ENCODE measurements at regions not wholly inside any gene's neighbourhood (a gene's known extent, or its start where the extent isn't known, plus 50 kb on each side); places are given as distances from the start of the nearest gene placed in this dataset.

DNA sequence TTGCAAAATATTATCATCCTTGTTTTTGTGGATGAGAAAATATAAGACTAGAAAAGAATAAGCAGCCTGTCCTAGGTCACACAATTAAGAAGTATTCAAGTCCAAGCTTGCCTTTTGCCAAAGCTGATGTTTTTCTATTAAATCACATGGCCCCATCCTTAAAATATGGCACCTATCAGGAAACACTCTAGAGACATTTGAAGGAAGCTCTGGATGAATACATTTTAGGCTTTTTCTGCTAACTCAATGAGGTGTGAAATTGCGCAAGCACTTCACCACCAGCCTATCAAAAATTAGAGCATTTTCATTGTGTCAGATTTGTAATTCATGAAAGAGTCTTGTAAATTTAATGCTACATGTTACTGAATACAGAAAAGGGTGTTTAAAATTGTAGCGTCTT, 251.1 kb upstream of the MAD2L1 start:
- Histone ChIP-seq H4K20me1 (replicated peaks; ENCODE audit: insufficient read depth) (no peaks in the 10 kb centered on the region), H3K79me2 (replicated peaks; ENCODE audit: insufficient read depth) (no peaks in the 10 kb centered on the region), H3K27me3 (ENCODE audit: insufficient read depth) (no peaks in the 10 kb centered on the region), H2AFZ (no peak overlapping the region), H3K36me3 (ENCODE audit: insufficient read depth) (no peaks in the 10 kb centered on the region), H3F3A (replicated peaks; ENCODE audit: low read depth) (no peaks in the 10 kb centered on the region), H3K27ac (ENCODE audit: low read depth) (no peak overlapping the region), H3K9me2 (ENCODE audit: insufficient read depth) (no peaks in the 10 kb centered on the region), H3K4me1 (ENCODE audit: insufficient read depth) (no peaks in the 10 kb centered on the region), H3K4me3 (no peak overlapping the region), H3K4me2 (no peak overlapping the region)
- no peak overlapping the region for H3K4me3 Mint-ChIP-seq
- no peak overlapping the region for H3K27ac Mint-ChIP-seq
- DNase-seq (ENCODE audit: low spot score) (no peak), ATAC-seq (no peak)
- no peaks in the 10 kb centered on the region for H3K9me3 Mint-ChIP-seq
- no peaks in the 10 kb centered on the region for H3K4me1 Mint-ChIP-seq
- TF ChIP-seq, protein P1, sequence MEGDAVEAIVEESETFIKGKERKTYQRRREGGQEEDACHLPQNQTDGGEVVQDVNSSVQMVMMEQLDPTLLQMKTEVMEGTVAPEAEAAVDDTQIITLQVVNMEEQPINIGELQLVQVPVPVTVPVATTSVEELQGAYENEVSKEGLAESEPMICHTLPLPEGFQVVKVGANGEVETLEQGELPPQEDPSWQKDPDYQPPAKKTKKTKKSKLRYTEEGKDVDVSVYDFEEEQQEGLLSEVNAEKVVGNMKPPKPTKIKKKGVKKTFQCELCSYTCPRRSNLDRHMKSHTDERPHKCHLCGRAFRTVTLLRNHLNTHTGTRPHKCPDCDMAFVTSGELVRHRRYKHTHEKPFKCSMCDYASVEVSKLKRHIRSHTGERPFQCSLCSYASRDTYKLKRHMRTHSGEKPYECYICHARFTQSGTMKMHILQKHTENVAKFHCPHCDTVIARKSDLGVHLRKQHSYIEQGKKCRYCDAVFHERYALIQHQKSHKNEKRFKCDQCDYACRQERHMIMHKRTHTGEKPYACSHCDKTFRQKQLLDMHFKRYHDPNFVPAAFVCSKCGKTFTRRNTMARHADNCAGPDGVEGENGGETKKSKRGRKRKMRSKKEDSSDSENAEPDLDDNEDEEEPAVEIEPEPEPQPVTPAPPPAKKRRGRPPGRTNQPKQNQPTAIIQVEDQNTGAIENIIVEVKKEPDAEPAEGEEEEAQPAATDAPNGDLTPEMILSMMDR (conservative IDR thresholded peaks at IDR 0.05; ENCODE audit: low read depth in 2 of 2) = no peak
- TF ChIP-seq ZNF114 (CRISPR knock-in tag; IDR thresholded peaks at IDR 0.05) = no peak
- TF ChIP-seq ETS1 (IDR thresholded peaks at IDR 0.05) = no peak
- TF ChIP-seq NANOG (IDR thresholded peaks at IDR 0.05; ENCODE audit: borderline replicate concordance) = no peak
- no peak for TF ChIP-seq EZH2phosphoT487 (IDR thresholded peaks at IDR 0.05; ENCODE audit: unreplicated experiment)
- TF ChIP-seq, protein P2, sequence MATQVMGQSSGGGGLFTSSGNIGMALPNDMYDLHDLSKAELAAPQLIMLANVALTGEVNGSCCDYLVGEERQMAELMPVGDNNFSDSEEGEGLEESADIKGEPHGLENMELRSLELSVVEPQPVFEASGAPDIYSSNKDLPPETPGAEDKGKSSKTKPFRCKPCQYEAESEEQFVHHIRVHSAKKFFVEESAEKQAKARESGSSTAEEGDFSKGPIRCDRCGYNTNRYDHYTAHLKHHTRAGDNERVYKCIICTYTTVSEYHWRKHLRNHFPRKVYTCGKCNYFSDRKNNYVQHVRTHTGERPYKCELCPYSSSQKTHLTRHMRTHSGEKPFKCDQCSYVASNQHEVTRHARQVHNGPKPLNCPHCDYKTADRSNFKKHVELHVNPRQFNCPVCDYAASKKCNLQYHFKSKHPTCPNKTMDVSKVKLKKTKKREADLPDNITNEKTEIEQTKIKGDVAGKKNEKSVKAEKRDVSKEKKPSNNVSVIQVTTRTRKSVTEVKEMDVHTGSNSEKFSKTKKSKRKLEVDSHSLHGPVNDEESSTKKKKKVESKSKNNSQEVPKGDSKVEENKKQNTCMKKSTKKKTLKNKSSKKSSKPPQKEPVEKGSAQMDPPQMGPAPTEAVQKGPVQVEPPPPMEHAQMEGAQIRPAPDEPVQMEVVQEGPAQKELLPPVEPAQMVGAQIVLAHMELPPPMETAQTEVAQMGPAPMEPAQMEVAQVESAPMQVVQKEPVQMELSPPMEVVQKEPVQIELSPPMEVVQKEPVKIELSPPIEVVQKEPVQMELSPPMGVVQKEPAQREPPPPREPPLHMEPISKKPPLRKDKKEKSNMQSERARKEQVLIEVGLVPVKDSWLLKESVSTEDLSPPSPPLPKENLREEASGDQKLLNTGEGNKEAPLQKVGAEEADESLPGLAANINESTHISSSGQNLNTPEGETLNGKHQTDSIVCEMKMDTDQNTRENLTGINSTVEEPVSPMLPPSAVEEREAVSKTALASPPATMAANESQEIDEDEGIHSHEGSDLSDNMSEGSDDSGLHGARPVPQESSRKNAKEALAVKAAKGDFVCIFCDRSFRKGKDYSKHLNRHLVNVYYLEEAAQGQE (IDR thresholded peaks at IDR 0.05; ENCODE audit: unreplicated experiment) = no peak
- TF ChIP-seq POLR2AphosphoS5 (IDR thresholded peaks at IDR 0.05; ENCODE audit: low read depth) = no peak
- no peak for TF ChIP-seq JUNB (IDR thresholded peaks at IDR 0.05; ENCODE audit: unreplicated experiment)
- no peak for TF ChIP-seq EZH2 (IDR thresholded peaks at IDR 0.05; ENCODE audit: low read depth, unreplicated experiment)
- no peaks in the 10 kb centered on the region for H3K36me3 Mint-ChIP-seq (ENCODE audit: low read depth)
- no peaks in the 10 kb centered on the region for H3K27me3 Mint-ChIP-seq (ENCODE audit: insufficient read depth, low read depth, poor library complexity)

DNA sequence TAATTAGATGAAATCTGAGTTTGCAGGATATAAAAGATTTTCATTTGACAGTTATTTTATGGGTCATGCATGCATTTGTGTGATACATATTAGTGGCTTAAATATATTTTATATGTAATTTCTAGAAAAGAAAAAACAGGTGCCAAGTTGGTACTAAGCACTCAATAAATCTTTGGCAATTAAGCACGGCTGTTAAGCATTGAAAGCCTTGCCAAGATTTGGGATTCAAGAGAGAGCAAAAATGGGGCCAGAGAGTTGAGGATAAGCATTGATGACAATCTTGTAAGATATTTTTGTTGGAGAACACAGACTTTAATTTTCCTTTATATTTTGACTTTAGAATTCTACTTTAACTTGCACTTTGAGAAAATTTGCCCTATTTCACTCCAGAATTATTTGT, 249.8 kb upstream of the MAD2L1 start:
- H2AFZ ChIP-seq = no peak overlapping the region
- H3K27ac ChIP-seq (ENCODE audit: low read depth) = no peak overlapping the region
- H3K79me2 ChIP-seq (replicated peaks; ENCODE audit: insufficient read depth) = no peaks in the 10 kb centered on the region
- H3K9me2 ChIP-seq (ENCODE audit: insufficient read depth) = no peaks in the 10 kb centered on the region
- no peaks in the 10 kb centered on the region for H3K4me1 ChIP-seq (ENCODE audit: insufficient read depth)
- no peaks in the 10 kb centered on the region for H3F3A ChIP-seq (replicated peaks; ENCODE audit: low read depth)
- H3K4me3 Mint-ChIP-seq = no peak overlapping the region
- no peaks in the 10 kb centered on the region for H3K36me3 ChIP-seq (ENCODE audit: insufficient read depth)
- ATAC-seq = no peak
- H3K27me3 ChIP-seq (ENCODE audit: insufficient read depth) = no peaks in the 10 kb centered on the region
- DNase-seq (ENCODE audit: low spot score) = no peak
- no peaks in the 10 kb centered on the region for H3K27me3 Mint-ChIP-seq (ENCODE audit: insufficient read depth, low read depth, poor library complexity)
- H3K4me1 Mint-ChIP-seq = no peaks in the 10 kb centered on the region
- H3K27ac Mint-ChIP-seq = no peak overlapping the region
- H3K9me3 Mint-ChIP-seq = no peaks in the 10 kb centered on the region
- H4K20me1 ChIP-seq (replicated peaks; ENCODE audit: insufficient read depth) = no peaks in the 10 kb centered on the region
- no peak overlapping the region for H3K4me3 ChIP-seq
- no peaks in the 10 kb centered on the region for H3K36me3 Mint-ChIP-seq (ENCODE audit: low read depth)
- H3K4me2 ChIP-seq = no peak overlapping the region
- TF ChIP-seq ZNF114 (CRISPR knock-in tag; IDR thresholded peaks at IDR 0.05) = no peak
- TF ChIP-seq POLR2AphosphoS5 (IDR thresholded peaks at IDR 0.05; ENCODE audit: low read depth) = no peak
- TF ChIP-seq ZNF462 (CRISPR knock-in tag; IDR thresholded peaks at IDR 0.05) = no peak
